GM21367 (cell line): ENCODE measurements at regions not wholly inside any gene's neighbourhood (a gene's known extent, or its start where the extent isn't known, plus 50 kb on each side); places are given as distances from the start of the nearest gene placed in this dataset.

ENCODE experiments used
- ATAC-seq: cut with Tn5 transposase; IDR thresholded peaks from one replicate; pipeline ENCODE4 v1.9.1; 2021; ENCODE audit not compliant: unreplicated experiment

- ATAC-seq = no peak
Observed at GRCh38 chr1:193321242-193321840, 134.9 kb upstream of the B3GALT2 start.

- no peak for ATAC-seq
Observed at GRCh38 chr1:193320270-193320669, 133.9 kb upstream of the B3GALT2 start.

GRCh38 chr1:193318347-193318746 is 131.9 kb upstream of the B3GALT2 start:
- ATAC-seq = no peak

- no peak for ATAC-seq
Observed at GRCh38 chr1:193313354-193314140, 127.1 kb upstream of the B3GALT2 start.

GRCh38 chr1:193312432-193312831 is 126.0 kb upstream of the B3GALT2 start:
- no peak for ATAC-seq

GRCh38 chr1:193311226-193311948 is 125.0 kb upstream of the B3GALT2 start:
- no peak for ATAC-seq

GRCh38 chr1:193310564-193310963 is 124.2 kb upstream of the B3GALT2 start:
- no peak for ATAC-seq

GRCh38 chr1:193309936-193310475 is 123.6 kb upstream of the B3GALT2 start:
- ATAC-seq = no peak

- ATAC-seq = no peak
Observed at GRCh38 chr1:193308438-193308837, 122.0 kb upstream of the B3GALT2 start.

- ATAC-seq = no peak
Observed at GRCh38 chr1:193306430-193306829, 120.0 kb upstream of the B3GALT2 start.
